AG04449 (cell line): ENCODE measurements at regions not wholly inside any gene's neighbourhood (a gene's known extent, or its start where the extent isn't known, plus 50 kb on each side); places are given as distances from the start of the nearest gene placed in this dataset.

Experiments used
- CTCF ChIA-PET: fragments of 350-600 bp; formaldehyde crosslinking; extraction: SDS; loops from one replicate; lab custom pipeline; 2021; ENCODE audit warnings: antibody characterized with exemption; lab: Yijun Ruan, JAX
- POLR2A ChIA-PET: fragments of 400-600, 350-600 bp; formaldehyde crosslinking; extraction: SDS; loops from one replicate; lab custom pipeline; 2020; ENCODE audit warnings: antibody characterized with exemption, inconsistent platforms; lab: Yijun Ruan, JAX
- DNase-seq: peaks from one replicate; pipeline ENCODE4 v3.0.0-alpha.2; 2010; ENCODE audit warnings: low read depth, low spot score
- H3K4me3 ChIP-seq: 2 replicates; pipeline ENCODE4 v1.5.1; 2011; ENCODE audit warnings: low read depth, mild to moderate bottlenecking, control low read depth, low read length
- CTCF ChIP-seq: IDR thresholded peaks from one replicate; pipeline ENCODE4 v1.5.1; 2011; ENCODE audit warnings: mild to moderate bottlenecking, moderate library complexity, low read length, control low read depth, inconsistent platforms; ENCODE audit not compliant: insufficient read depth; ENCODE audit errors: missing control alignments

- TF ChIP-seq CTCF = no peak
- CTCF ChIA-PET = interaction anchor here (1.6 to 2.7 kb wide), 4 partner anchors 8 to 172 kb away, joined by 5 to 16 read pairs (median 9); no protein-coding TSS in a partner anchor
- POLR2A ChIA-PET = no interaction called here
- H3K4me3 ChIP-seq = no peak overlapping the region
- DNase-seq = no peak
Measured at GRCh38 chr6:25028328-25028727, 92.6 kb upstream of the RIPOR2 start.

GRCh38 chr6:25032934-25033333 lies 97.2 kb upstream of the RIPOR2 start:
- no peak for TF ChIP-seq CTCF
- CTCF ChIA-PET = interaction anchor here (0.9 to 1.7 kb wide), 4 partner anchors 13 to 38 kb away, joined by 3 to 6 read pairs (median 4); no protein-coding TSS in a partner anchor
- no peak overlapping the region for H3K4me3 ChIP-seq
- DNase-seq = no peak
- POLR2A ChIA-PET = no interaction called here

- POLR2A ChIA-PET = interaction anchor here (0.6 kb wide), 1 partner anchor 20 kb away, joined by 3 read pairs; no protein-coding TSS in a partner anchor
- no peak for TF ChIP-seq CTCF
- CTCF ChIA-PET = interaction anchor here (1.0 to 1.2 kb wide), 3 partner anchors 17 to 177 kb away, joined by 3 to 5 read pairs (median 3); no protein-coding TSS in a partner anchor
- no peak for DNase-seq
- H3K4me3 ChIP-seq = no peak overlapping the region; the same call in 1 of the 2 replicates
Measured at GRCh38 chr6:25034431-25034921, 98.7 kb upstream of the RIPOR2 start.

- no peak overlapping the region for H3K4me3 ChIP-seq
- POLR2A ChIA-PET = interaction anchor here (0.6 kb wide), 1 partner anchor 19 kb away, joined by 3 read pairs; no protein-coding TSS in a partner anchor
- no peak for DNase-seq
- CTCF ChIA-PET = interaction anchor here (1.1 to 3.3 kb wide), 4 partner anchors 8 to 35 kb away, joined by 3 to 16 read pairs (median 4); no protein-coding TSS in a partner anchor
- TF ChIP-seq CTCF = no peak
Measured at GRCh38 chr6:25035174-25035511, 99.4 kb upstream of the RIPOR2 start.

GRCh38 chr6:25035512-25036435 lies 100.0 kb upstream of the RIPOR2 start:
- CTCF ChIA-PET = interaction anchor here (1.3 to 3.3 kb wide), 3 partner anchors 9 to 18 kb away, joined by 4 to 16 read pairs (median 5); no protein-coding TSS in a partner anchor
- TF ChIP-seq CTCF = no peak
- no peak overlapping the region for H3K4me3 ChIP-seq
- no peak for DNase-seq
- POLR2A ChIA-PET = no interaction called here

GRCh38 chr6:25036461-25036860 lies 100.7 kb upstream of the RIPOR2 start:
- CTCF ChIA-PET = interaction anchor here (1.3 to 3.3 kb wide), 3 partner anchors 9 to 18 kb away, joined by 4 to 16 read pairs (median 5); no protein-coding TSS in a partner anchor
- DNase-seq = no peak
- H3K4me3 ChIP-seq = no peak overlapping the region
- POLR2A ChIA-PET = no interaction called here
- no peak for TF ChIP-seq CTCF
